Activated naive CD4-positive, alpha-beta T cell treated with anti-CD3 and anti-CD28 coated beads for 36 hours (primary cell): ENCODE measurements at regions not wholly inside any gene's neighbourhood (a gene's known extent, or its start where the extent isn't known, plus 50 kb on each side); places are given as distances from the start of the nearest gene placed in this dataset.

ENCODE experiments used
- CTCF ChIA-PET: fragments of 350-600 bp; sonication (Branson Sonifier 250); formaldehyde crosslinking; loops from one replicate; lab custom pipeline; 2021; ENCODE audit warnings: antibody characterized with exemption; lab: Charles Lee
- DNase-seq: peaks from one replicate; pipeline ENCODE4 v3.0.0-alpha.2; 2020
- H3K27ac Mint-ChIP-seq: one replicate; pipeline ENCODE4 v1.8.0; 2021; ENCODE audit warnings: mild to moderate bottlenecking, mixed read lengths
- H3K27me3 Mint-ChIP-seq: one replicate; pipeline ENCODE4 v1.8.0; 2021; ENCODE audit warnings: low read depth, mixed read lengths
- H3K36me3 Mint-ChIP-seq: one replicate; pipeline ENCODE4 v1.8.0; 2021; ENCODE audit warnings: low read depth, mixed read lengths
- H3K4me1 Mint-ChIP-seq: one replicate; pipeline ENCODE4 v1.8.0; 2021; ENCODE audit warnings: low read depth, mixed read lengths
- H3K4me3 Mint-ChIP-seq: one replicate; pipeline ENCODE4 v1.8.0; 2021; ENCODE audit warnings: mild to moderate bottlenecking, moderate library complexity, mixed read lengths
- H3K9me3 Mint-ChIP-seq: one replicate; pipeline ENCODE4 v1.8.0; 2021; ENCODE audit warnings: mixed read lengths
- intact Hi-C: fragments of 100-400 bp; cut with micrococcal nuclease; formaldehyde crosslinking; loops from one replicate; pipeline ENCODE4 v1.15.1; 2023

DNA sequence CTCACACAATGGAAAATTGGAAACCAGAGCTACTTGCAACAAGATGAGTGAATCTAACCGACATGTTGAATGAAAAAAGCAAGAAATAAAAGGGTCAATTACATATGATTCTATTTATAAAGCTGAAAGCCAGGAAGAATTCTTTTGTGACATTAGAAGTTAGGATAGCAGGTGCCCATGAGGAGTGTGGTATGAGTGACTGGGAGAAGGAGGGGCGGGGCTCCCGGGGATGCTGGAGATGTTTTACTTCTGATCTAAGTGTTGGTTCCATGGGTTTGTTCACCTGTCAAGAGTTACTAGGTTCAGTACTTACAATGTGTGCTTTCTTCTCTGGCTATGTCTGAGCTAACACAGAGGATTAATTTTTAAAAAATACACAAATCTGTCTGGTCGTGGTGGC is 60.8 kb downstream of the NSMCE3 start:
- H3K4me3 Mint-ChIP-seq: no peak overlapping the region
- peaks cover 15% of the 10 kb centered on the region for H3K27me3 Mint-ChIP-seq
- CTCF ChIA-PET: interaction anchor here (0.5 kb wide), 1 partner anchor 194 kb away, joined by 3 read pairs; no protein-coding TSS in a partner anchor
- intact Hi-C loops: no loop called here
- H3K9me3 Mint-ChIP-seq: no peaks in the 10 kb centered on the region
- H3K27ac Mint-ChIP-seq: no peak overlapping the region
- no peaks in the 10 kb centered on the region for H3K36me3 Mint-ChIP-seq
- no peaks in the 10 kb centered on the region for H3K4me1 Mint-ChIP-seq
- DNase-seq: no peak

DNA sequence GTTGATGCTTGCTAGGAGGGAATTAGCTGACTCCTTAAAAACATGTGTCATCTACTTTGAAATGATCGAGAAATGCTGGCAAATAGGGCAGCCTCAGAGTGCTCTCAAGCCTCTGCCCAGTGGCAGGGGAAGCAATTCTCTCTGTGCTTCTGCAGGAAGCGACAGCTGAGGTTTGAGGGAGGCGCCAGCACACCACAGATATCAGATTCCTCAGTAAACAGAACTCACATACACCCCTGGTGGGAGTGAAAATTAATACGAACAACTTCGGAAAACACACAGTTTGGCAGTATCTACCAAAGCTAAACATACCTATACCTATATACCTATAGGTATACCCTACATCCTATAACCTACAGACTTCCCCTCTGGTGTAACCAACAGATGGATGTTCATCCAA is 61.3 kb downstream of the NSMCE3 start:
- H3K27me3 Mint-ChIP-seq: peaks cover 16% of the 10 kb centered on the region
- H3K4me3 Mint-ChIP-seq: no peak overlapping the region
- no peaks in the 10 kb centered on the region for H3K9me3 Mint-ChIP-seq
- intact Hi-C loops: no loop called here
- H3K27ac Mint-ChIP-seq: no peak overlapping the region
- CTCF ChIA-PET: no interaction called here
- no peak for DNase-seq
- no peaks in the 10 kb centered on the region for H3K36me3 Mint-ChIP-seq
- no peaks in the 10 kb centered on the region for H3K4me1 Mint-ChIP-seq

DNA sequence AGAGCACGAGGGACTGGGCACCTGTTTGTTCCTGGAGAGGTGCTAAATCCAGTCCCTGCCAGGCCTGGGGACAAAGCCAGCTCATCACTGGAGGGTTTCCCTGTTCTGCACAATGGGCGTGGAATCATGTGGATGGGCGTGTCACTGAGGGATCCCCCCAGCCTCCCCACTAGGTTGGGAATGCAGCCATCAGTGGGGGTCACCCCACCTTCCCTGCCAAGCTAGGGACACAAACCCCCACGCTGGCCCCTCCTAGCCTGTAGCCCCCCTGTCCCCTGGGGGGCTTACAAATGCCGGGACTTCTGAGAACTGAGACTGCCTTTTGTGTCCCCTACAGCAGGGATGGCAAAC is 61.9 kb downstream of the NSMCE3 start:
- H3K36me3 Mint-ChIP-seq: no peaks in the 10 kb centered on the region
- CTCF ChIA-PET: no interaction called here
- no peak for DNase-seq
- H3K27me3 Mint-ChIP-seq: peaks cover 18% of the 10 kb centered on the region
- intact Hi-C loops: no loop called here
- no peaks in the 10 kb centered on the region for H3K9me3 Mint-ChIP-seq
- no peak overlapping the region for H3K27ac Mint-ChIP-seq
- H3K4me3 Mint-ChIP-seq: no peak overlapping the region
- H3K4me1 Mint-ChIP-seq: no peaks in the 10 kb centered on the region

DNA sequence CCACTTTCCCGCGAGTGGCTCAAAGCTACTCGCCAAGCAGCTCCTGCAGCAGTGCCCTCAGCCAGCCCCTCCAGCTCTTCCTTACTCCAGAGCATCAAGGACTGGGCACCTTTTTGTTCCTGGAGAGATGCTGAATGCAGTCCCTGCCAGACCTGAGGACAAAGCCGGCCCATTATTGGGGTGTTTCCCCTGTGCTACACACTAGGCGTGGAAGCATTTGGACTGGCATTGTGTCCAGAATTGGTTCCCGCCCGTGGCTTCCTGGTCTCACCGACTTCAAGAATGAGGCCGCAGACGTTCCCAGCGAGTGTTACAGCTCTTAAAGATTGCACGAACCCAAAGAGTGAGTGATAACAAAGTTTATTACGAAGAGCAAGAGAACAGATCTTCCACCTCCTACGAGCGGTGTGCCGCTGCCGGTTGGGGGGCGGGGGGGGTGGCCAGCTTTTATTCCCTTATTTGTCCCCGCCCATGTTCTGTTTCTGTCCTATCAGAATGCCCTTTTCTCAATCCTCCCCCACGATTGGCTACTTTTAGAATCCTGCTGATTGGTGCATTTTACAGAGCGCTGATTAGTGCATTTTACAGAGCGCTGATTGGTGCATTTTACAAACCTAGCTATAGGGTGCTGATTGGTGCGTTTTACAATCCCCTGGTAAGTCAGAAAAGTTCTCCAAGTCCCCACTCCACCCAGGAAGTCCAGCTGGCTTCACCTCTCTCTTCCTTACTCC is 62.4 kb downstream of the NSMCE3 start:
- H3K27me3 Mint-ChIP-seq: peaks cover 21% of the 10 kb centered on the region

DNA sequence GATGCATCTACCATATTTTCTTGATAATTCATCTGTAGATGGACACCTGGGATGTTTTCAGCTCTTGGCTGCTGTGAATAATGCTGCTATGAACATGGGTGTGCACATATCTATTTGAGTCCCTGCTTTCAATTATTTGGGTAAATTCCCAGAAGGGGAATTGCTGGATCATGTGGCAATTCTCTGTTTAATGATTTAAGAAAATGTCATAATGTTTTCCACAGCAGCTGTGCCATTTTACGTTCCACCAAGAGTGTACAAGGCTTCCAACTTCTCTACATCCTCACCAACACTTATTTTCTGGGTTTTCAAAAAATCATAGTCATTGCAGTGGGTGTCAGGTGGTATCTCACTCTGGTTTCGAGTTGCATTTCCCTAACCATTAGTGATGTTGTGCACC is 64.4 kb downstream of the NSMCE3 start:
- no peaks in the 10 kb centered on the region for H3K9me3 Mint-ChIP-seq
- no peaks in the 10 kb centered on the region for H3K4me1 Mint-ChIP-seq
- no peaks in the 10 kb centered on the region for H3K36me3 Mint-ChIP-seq
- CTCF ChIA-PET: no interaction called here
- H3K27me3 Mint-ChIP-seq: peaks cover 27% of the 10 kb centered on the region
- intact Hi-C loops: no loop called here
- DNase-seq: no peak
- H3K4me3 Mint-ChIP-seq: no peak overlapping the region
- H3K27ac Mint-ChIP-seq: no peak overlapping the region

More for the DNA sequence above, 62.4 kb downstream of the NSMCE3 start:
- H3K4me1 Mint-ChIP-seq: no peaks in the 10 kb centered on the region
- H3K36me3 Mint-ChIP-seq: no peaks in the 10 kb centered on the region
- H3K9me3 Mint-ChIP-seq: no peaks in the 10 kb centered on the region
- H3K27ac Mint-ChIP-seq: no peak overlapping the region
- no peak for DNase-seq
- intact Hi-C loops: no loop called here
- CTCF ChIA-PET: no interaction called here
- no peak overlapping the region for H3K4me3 Mint-ChIP-seq

DNA sequence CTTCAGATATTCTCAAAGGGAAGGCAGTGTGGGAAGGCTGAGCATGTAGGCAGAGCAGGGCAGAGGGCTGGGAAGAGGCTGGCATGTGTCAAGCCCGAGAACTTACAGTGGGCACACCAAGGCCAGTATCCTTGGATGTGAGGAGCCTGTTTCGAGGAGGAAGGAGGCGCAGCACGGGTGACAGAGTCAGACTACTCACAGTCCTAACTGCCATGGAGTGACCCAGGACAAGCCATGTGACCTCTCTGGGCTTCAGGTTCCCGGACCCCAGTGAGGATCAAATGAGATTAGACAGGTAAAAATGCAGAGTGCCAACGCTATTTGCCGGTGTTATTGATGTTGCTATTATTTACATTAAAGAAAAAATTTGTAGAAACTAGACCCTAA is 65.3 kb downstream of the NSMCE3 start:
- CTCF ChIA-PET: no interaction called here
- H3K4me1 Mint-ChIP-seq: no peaks in the 10 kb centered on the region
- peaks cover 27% of the 10 kb centered on the region for H3K27me3 Mint-ChIP-seq
- no peak overlapping the region for H3K27ac Mint-ChIP-seq
- no peak for DNase-seq
- H3K4me3 Mint-ChIP-seq: no peak overlapping the region
- intact Hi-C loops: no loop called here
- H3K36me3 Mint-ChIP-seq: no peaks in the 10 kb centered on the region
- no peaks in the 10 kb centered on the region for H3K9me3 Mint-ChIP-seq

DNA sequence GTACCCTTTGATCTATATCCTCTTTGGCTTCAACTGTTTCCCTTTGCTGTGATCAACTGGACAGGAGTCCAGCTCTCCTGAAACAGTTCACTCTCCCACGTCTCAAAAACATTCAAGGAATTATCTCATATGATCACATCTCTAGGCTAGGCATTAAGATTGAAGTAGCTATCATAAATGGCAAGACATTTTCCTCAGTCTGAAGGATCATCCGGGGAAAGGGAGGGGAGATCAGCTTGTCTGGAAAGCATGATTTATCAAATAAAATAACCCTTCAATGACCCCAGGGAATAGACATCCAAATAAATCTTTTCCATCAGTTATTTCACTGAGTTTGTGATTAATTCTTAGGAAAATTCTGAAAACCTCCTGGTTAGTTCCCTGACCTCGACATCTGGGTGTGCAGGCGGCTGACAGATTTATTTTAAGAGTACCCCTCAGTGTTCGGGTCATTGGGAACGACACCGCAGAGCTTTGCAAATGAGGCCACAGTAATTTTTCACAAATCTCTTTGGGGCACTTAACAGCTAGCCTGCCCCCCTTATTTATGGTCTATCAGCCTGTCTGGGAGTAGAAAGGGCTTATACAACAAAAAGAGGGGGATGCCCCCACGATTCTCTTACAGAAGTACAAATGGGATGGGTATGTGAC is 65.8 kb downstream of the NSMCE3 start:
- H3K4me1 Mint-ChIP-seq: no peaks in the 10 kb centered on the region
- H3K27me3 Mint-ChIP-seq: peaks cover 27% of the 10 kb centered on the region
- no peak overlapping the region for H3K27ac Mint-ChIP-seq
- H3K4me3 Mint-ChIP-seq: no peak overlapping the region
- no peaks in the 10 kb centered on the region for H3K36me3 Mint-ChIP-seq
- DNase-seq: no peak
- intact Hi-C loops: no loop called here
- CTCF ChIA-PET: no interaction called here
- no peaks in the 10 kb centered on the region for H3K9me3 Mint-ChIP-seq

DNA sequence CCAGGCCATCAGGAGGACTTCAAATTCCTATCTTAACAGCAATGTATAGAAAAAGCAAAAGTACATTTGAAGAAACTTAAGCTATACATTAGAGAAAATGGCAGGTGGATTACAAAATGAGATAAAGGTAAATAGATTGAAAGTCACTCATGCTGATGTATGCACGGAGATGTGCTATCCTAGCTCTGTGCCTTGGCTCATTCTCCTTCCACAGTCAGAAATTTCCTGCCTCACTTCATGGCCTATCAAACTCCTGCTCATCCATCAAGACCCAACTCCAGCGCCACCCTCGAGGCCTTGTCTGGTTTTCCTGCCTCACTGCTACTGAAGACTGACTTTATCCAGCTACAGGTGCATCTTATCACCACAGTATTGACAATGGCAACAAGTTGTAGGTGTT is 72.9 kb downstream of the NSMCE3 start:
- CTCF ChIA-PET: no interaction called here
- intact Hi-C loops: no loop called here
- Mint-ChIP-seq H3K4me3 (no peak overlapping the region), H3K36me3 (no peaks in the 10 kb centered on the region), H3K4me1 (no peaks in the 10 kb centered on the region), H3K9me3 (no peaks in the 10 kb centered on the region), H3K27me3 (peaks cover 7% of the 10 kb centered on the region), H3K27ac (no peak overlapping the region)
- no peak for DNase-seq

DNA sequence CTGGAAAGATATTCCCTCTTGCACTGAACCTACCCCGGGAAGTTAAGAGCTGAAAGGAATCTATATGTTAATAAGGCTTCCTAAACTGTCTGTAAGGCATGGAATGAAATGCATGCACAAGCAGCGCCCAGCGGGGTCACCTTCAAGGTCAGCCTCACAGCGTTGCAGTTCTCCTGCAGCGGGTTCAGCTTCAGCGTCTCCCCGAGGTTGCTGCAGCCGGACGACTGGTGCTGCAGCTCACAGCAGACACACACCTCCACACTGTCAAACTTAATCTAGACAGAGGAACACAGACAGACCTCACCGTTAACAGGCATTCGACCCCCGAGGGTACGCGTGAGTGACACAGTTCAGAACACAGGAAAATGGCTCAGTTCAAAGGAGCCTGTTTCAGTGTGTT is 73.3 kb downstream of the NSMCE3 start:
- no peaks in the 10 kb centered on the region for H3K9me3 Mint-ChIP-seq
- H3K27ac Mint-ChIP-seq: no peak overlapping the region
- CTCF ChIA-PET: no interaction called here
- no peak overlapping the region for H3K4me3 Mint-ChIP-seq
- H3K27me3 Mint-ChIP-seq: peaks cover 7% of the 10 kb centered on the region
- no peaks in the 10 kb centered on the region for H3K36me3 Mint-ChIP-seq
- DNase-seq: no peak
- intact Hi-C loops: no loop called here
- H3K4me1 Mint-ChIP-seq: no peaks in the 10 kb centered on the region

DNA sequence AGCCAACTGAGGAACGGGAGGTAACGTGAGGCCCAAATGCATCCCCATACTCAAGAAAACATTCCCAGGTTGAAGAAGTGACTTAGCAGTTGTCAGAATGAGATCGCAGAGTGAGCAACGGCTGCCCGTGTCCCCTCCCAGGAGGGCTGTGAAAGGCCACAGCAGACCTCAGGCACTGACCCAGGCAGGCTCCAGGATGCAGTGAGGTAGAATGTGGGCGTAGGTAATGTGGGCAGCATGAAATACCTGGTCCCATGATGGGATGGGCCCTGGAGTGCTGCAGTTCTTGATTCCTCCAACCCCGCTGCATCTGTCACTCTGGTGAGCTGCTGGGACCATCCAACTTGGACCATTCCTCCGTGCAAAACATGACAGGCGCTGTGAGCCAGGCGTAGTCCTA is 74.8 kb downstream of the NSMCE3 start:
- no peaks in the 10 kb centered on the region for H3K9me3 Mint-ChIP-seq
- H3K4me1 Mint-ChIP-seq: no peaks in the 10 kb centered on the region
- no peak overlapping the region for H3K27ac Mint-ChIP-seq
- H3K36me3 Mint-ChIP-seq: no peaks in the 10 kb centered on the region
- CTCF ChIA-PET: interaction anchor here (1.1 kb wide), 1 partner anchor 58 kb away, joined by 3 read pairs; no protein-coding TSS in a partner anchor
- intact Hi-C loops: no loop called here
- H3K27me3 Mint-ChIP-seq: peaks cover 9% of the 10 kb centered on the region
- no peak overlapping the region for H3K4me3 Mint-ChIP-seq
- no peak for DNase-seq

DNA sequence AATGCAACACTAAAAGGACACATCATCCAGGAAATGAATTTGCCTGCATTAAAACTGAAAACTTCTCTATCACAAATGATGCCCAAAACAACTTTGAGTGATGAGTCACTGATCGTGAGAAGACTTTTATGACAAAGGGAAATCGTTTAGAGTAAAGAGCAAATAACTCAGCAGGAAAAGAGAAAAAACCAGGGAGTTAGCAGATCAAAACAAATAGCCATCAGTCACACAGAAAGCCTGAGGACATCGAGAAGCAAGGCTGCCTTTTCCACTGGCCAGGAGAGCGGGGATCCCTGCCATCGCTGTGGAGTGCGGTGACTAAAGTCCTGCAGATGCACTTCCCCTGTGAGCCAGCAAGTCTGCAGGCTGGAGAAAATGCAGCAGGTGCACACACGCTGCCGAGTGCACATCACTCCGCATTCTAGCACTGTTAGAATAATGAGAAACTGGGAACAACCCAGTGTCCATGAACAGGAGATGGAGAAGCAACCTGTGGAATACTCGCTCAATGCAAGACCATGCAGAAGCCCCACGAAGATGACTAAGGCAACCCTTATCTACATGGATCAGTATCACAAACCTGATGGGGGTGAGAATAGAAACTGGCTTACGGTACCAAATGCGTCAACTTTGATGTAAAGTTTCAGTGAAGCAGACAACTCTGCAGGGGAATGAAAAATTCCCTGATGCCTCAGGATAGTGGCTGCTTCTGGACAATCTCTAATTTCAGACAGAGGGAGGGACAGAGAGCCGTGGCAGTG is 86.4 kb downstream of the NSMCE3 start:
- no peak for DNase-seq
- CTCF ChIA-PET: no interaction called here
- Mint-ChIP-seq H3K4me1 (peaks cover 6% of the 10 kb centered on the region), H3K4me3 (no peak overlapping the region), H3K9me3 (no peaks in the 10 kb centered on the region), H3K27ac (no peak overlapping the region), H3K36me3 (no peaks in the 10 kb centered on the region), H3K27me3 (peaks cover 12% of the 10 kb centered on the region)
- intact Hi-C loops: no loop called here

DNA sequence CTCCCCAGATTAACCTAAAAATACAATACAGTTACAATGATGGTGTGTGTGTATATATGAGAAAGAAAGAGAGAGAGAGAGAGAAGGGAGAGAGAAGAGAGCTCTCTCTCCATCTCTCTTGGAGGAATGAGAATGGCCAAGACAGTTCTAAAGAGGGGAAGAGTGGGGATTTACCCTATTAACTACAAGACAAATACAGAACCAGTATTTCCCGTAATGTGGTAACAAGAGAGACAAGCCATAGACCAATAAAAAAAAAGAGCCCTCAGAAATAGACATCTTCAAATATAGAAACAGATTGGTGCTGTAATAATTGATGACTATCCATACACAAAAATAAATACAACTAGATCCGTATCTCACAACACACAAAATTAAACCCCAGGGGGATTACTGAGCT is 87.0 kb downstream of the NSMCE3 start:
- intact Hi-C loops: no loop called here
- CTCF ChIA-PET: interaction anchor here (0.6 kb wide), 1 partner anchor 15 kb away, joined by 3 read pairs; no protein-coding TSS in a partner anchor
- no peak overlapping the region for H3K27ac Mint-ChIP-seq

More for the DNA sequence above, 87.0 kb downstream of the NSMCE3 start:
- Mint-ChIP-seq H3K4me1 (peaks cover 6% of the 10 kb centered on the region), H3K9me3 (no peaks in the 10 kb centered on the region), H3K36me3 (no peaks in the 10 kb centered on the region), H3K4me3 (no peak overlapping the region), H3K27me3 (peaks cover 12% of the 10 kb centered on the region)
- no peak for DNase-seq
